Liver (tissue), 8 donors: ENCODE measurements at regions not wholly inside any gene's neighbourhood (a gene's known extent, or its start where the extent isn't known, plus 50 kb on each side); places are given as distances from the start of the nearest gene placed in this dataset.

Source experiments
- DNase-seq: peaks from one replicate; pipeline ENCODE4 v3.0.0-alpha.2; 2017; ENCODE audit warnings: low spot score
- H3K27ac ChIP-seq, 2 donors: one replicate each; pipeline ENCODE4 v1.7.0; 2013; ENCODE audit warnings: inconsistent platforms in 2 of 2, low read length in 2 of 2, control low read depth in 1 of 2, low read depth in 1 of 2, mild to moderate bottlenecking in 1 of 2
- H3K27me3 ChIP-seq, 4 donors: one replicate each; pipeline versions ENCODE4 v1.6.1 to v1.7.0; 2013; ENCODE audit warnings: low read length in 3 of 4, inconsistent platforms in 1 of 4, mild to moderate bottlenecking in 1 of 4, moderate library complexity in 1 of 4; ENCODE audit not compliant: control insufficient read depth in 4 of 4, insufficient read depth in 4 of 4
- H3K36me3 ChIP-seq, 4 donors: one replicate each; pipeline versions ENCODE4 v1.6.1 to v1.7.0; 2013; ENCODE audit warnings: low read length in 3 of 4, mild to moderate bottlenecking in 3 of 4, low read depth in 1 of 4, moderate library complexity in 1 of 4; ENCODE audit not compliant: control insufficient read depth in 4 of 4, insufficient read depth in 3 of 4
- H3K4me1 ChIP-seq, 4 donors: one replicate each; pipeline versions ENCODE4 v1.6.1 to v1.7.0; 2013; ENCODE audit warnings: low read length in 3 of 4, mild to moderate bottlenecking in 3 of 4, moderate library complexity in 1 of 4; ENCODE audit not compliant: control insufficient read depth in 4 of 4, insufficient read depth in 4 of 4
- H3K4me3 ChIP-seq, 3 donors: one replicate each; pipeline versions ENCODE4 v1.6.1 to v1.7.0; 2013; ENCODE audit warnings: low read length in 3 of 3, control low read depth in 1 of 3, low read depth in 1 of 3, mild to moderate bottlenecking in 1 of 3
- H3K9ac ChIP-seq, 2 donors: one replicate each; pipeline ENCODE4 v1.7.0; 2013; ENCODE audit warnings: low read length in 2 of 2, mild to moderate bottlenecking in 2 of 2, moderate library complexity in 2 of 2, control low read depth in 1 of 2, low read depth in 1 of 2
- H3K9me3 ChIP-seq, 4 donors: one replicate each; pipeline versions ENCODE4 v1.6.1 to v1.7.0; 2013; ENCODE audit warnings: low read length in 3 of 4; ENCODE audit not compliant: control insufficient read depth in 4 of 4
- CTCF ChIP-seq: fragments of 150-350 bp; IDR thresholded peaks from 2 replicates; pipeline ENCODE4 v1.5.1; 2017; ENCODE audit warnings: improper control_type of control experiment, low read depth, low read length; ENCODE audit not compliant: missing input control
- FOXA1 ChIP-seq: IDR thresholded peaks from 2 replicates; pipeline ENCODE4 v1.6.1; 2016; ENCODE audit warnings: antibody characterized with exemption
- FOXA2 ChIP-seq: IDR thresholded peaks from 2 replicates; pipeline ENCODE4 v1.6.1; 2016; ENCODE audit warnings: antibody characterized with exemption
- GABPA ChIP-seq, 2 donors: IDR thresholded peaks in 1 of 2; conservative IDR thresholded peaks in 1 of 2; 2 replicates each; pipeline ENCODE4 v1.6.1; 2016; ENCODE audit warnings: antibody characterized with exemption in 2 of 2, mild to moderate bottlenecking in 1 of 2, moderate library complexity in 1 of 2
- HNF4A ChIP-seq, 2 donors: conservative IDR thresholded peaks; 2 replicates each; pipeline ENCODE4 v1.6.1; 2016; ENCODE audit warnings: antibody characterized with exemption in 2 of 2, mild to moderate bottlenecking in 2 of 2
- HNF4G ChIP-seq: IDR thresholded peaks from 2 replicates; pipeline ENCODE4 v1.6.1; 2016; ENCODE audit warnings: antibody characterized with exemption
- JUND ChIP-seq, 2 donors: IDR thresholded peaks; 2 replicates each; pipeline ENCODE4 v1.6.1; 2016; ENCODE audit warnings: antibody characterized with exemption in 2 of 2
- MAX ChIP-seq: IDR thresholded peaks from 2 replicates; pipeline ENCODE4 v1.6.1; 2016; ENCODE audit warnings: antibody characterized with exemption
- NR2F2 ChIP-seq: IDR thresholded peaks from 2 replicates; pipeline ENCODE4 v1.6.1; 2016; ENCODE audit warnings: antibody characterized with exemption
- RAD21 ChIP-seq, 2 donors: IDR thresholded peaks; 2 replicates each; pipeline ENCODE4 v1.6.1; 2016; ENCODE audit warnings: antibody characterized with exemption in 2 of 2, mild to moderate bottlenecking in 2 of 2
- REST ChIP-seq: IDR thresholded peaks from 2 replicates; pipeline ENCODE4 v1.6.1; 2016; ENCODE audit warnings: antibody characterized with exemption, mild to moderate bottlenecking
- SP1 ChIP-seq: IDR thresholded peaks from 2 replicates; pipeline ENCODE4 v1.6.1; 2018; ENCODE audit warnings: antibody characterized with exemption, mild to moderate bottlenecking
- TAF1 ChIP-seq: conservative IDR thresholded peaks from 2 replicates; pipeline ENCODE4 v1.6.1; 2016; ENCODE audit warnings: antibody characterized with exemption, mild to moderate bottlenecking
- YY1 ChIP-seq: IDR thresholded peaks from 2 replicates; pipeline ENCODE4 v1.6.1; 2016; ENCODE audit warnings: antibody characterized with exemption, mild to moderate bottlenecking
- WGBS: extraction: QIAGEN DNeasy Blood & Tissue Kit; methylation state at CpG from one replicate; pipeline ENCODE4 v1.1.7; 2013; 5-methylcytosine and 5-hydroxymethylcytosine counted together
- TF ChIP-seq, protein P1 (sequence below): IDR thresholded peaks from 2 replicates; pipeline ENCODE4 v1.6.1; 2016; ENCODE audit warnings: antibody characterized with exemption
- TF ChIP-seq, protein P2 (sequence below): IDR thresholded peaks from 2 replicates; pipeline ENCODE4 v1.6.1; 2016; ENCODE audit warnings: antibody characterized with exemption
- donor health status: healthy.
- donor health status: healthy.
- donor health status: healthy.
- donor health status: healthy.
- donor health status: healthy.

GRCh38 chr2:138296365-138296764, 205.2 kb upstream of the SPOPL start (continued):
- TF ChIP-seq REST (no peak), FOXA2 (no peak)

- no peaks in the 10 kb centered on the region for H3K4me1 ChIP-seq
- H3K27ac ChIP-seq: no peak overlapping the region
- 97% methylated on average over 11 of the region's 11 CpGs for WGBS
- H3K9ac ChIP-seq: no peak overlapping the region
- no peaks in the 10 kb centered on the region for H3K9me3 ChIP-seq
- no peak for TF ChIP-seq JUND (IDR thresholded peaks at IDR 0.05)
- TF ChIP-seq, protein P1, sequence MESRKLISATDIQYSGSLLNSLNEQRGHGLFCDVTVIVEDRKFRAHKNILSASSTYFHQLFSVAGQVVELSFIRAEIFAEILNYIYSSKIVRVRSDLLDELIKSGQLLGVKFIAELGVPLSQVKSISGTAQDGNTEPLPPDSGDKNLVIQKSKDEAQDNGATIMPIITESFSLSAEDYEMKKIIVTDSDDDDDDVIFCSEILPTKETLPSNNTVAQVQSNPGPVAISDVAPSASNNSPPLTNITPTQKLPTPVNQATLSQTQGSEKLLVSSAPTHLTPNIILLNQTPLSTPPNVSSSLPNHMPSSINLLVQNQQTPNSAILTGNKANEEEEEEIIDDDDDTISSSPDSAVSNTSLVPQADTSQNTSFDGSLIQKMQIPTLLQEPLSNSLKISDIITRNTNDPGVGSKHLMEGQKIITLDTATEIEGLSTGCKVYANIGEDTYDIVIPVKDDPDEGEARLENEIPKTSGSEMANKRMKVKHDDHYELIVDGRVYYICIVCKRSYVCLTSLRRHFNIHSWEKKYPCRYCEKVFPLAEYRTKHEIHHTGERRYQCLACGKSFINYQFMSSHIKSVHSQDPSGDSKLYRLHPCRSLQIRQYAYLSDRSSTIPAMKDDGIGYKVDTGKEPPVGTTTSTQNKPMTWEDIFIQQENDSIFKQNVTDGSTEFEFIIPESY: no peak
- no peak for TF ChIP-seq RAD21 (IDR thresholded peaks at IDR 0.05)
- TF ChIP-seq NR2F2: no peak
- no peak for TF ChIP-seq SP1
- no peak for TF ChIP-seq YY1
- no peak overlapping the region for H3K4me3 ChIP-seq
- no peaks in the 10 kb centered on the region for H3K27me3 ChIP-seq
- no peaks in the 10 kb centered on the region for H3K36me3 ChIP-seq
- DNase-seq: no peak
Observed at GRCh38 chr2:138298120-138298814, 203.3 kb upstream of the SPOPL start.

GRCh38 chr2:138298900-138299299, 202.7 kb upstream of the SPOPL start:
- no peaks in the 10 kb centered on the region for H3K4me1 ChIP-seq
- 98% methylated on average over 3 of the region's 3 CpGs for WGBS
- no peak overlapping the region for H3K27ac ChIP-seq
- H3K9me3 ChIP-seq: no peaks in the 10 kb centered on the region
- no peaks in the 10 kb centered on the region for H3K36me3 ChIP-seq
- H3K9ac ChIP-seq: no peak overlapping the region
- H3K4me3 ChIP-seq: no peak overlapping the region
- DNase-seq: no peak
- H3K27me3 ChIP-seq: no peaks in the 10 kb centered on the region
- TF ChIP-seq CTCF (no peak), FOXA1 (no peak), REST (no peak), HNF4A (conservative IDR thresholded peaks at IDR 0.05) (no peak), GABPA (IDR thresholded peaks at IDR 0.05 in 1 of 2, conservative IDR thresholded peaks at IDR 0.05 in 1 of 2) (no peak), SP1 (no peak), YY1 (no peak), MAX (no peak), HNF4G (no peak), TAF1 (no peak), FOXA2 (no peak)
- TF ChIP-seq, protein P2, sequence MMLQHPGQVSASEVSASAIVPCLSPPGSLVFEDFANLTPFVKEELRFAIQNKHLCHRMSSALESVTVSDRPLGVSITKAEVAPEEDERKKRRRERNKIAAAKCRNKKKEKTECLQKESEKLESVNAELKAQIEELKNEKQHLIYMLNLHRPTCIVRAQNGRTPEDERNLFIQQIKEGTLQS: no peak
